Suprapubic skin (tissue), 4 donors: ENCODE measurements at regions not wholly inside any gene's neighbourhood (a gene's known extent, or its start where the extent isn't known, plus 50 kb on each side); places are given as distances from the start of the nearest gene placed in this dataset.

Source experiments
- DNase-seq, 2 donors: peaks; one replicate each; pipeline ENCODE4 v3.0.0-alpha.2; 2019; ENCODE audit warnings: low spot score in 2 of 2
- H3K27ac ChIP-seq: fragments of 200-600 bp; sonication (generic); one replicate; pipeline ENCODE4 v1.5.1; 2019
- H3K27me3 ChIP-seq: fragments of 200-600 bp; sonication (generic); one replicate; pipeline ENCODE4 v1.5.1; 2019
- H3K36me3 ChIP-seq: fragments of 200-600 bp; sonication (generic); one replicate; pipeline ENCODE4 v1.5.1; 2019
- H3K4me1 ChIP-seq: fragments of 200-600 bp; sonication (generic); one replicate; pipeline ENCODE4 v1.5.1; 2019
- H3K4me3 ChIP-seq: fragments of 200-600 bp; sonication (generic); one replicate; pipeline ENCODE4 v1.5.1; 2019; ENCODE audit warnings: mild to moderate bottlenecking
- H3K9me3 ChIP-seq: fragments of 200-600 bp; sonication (generic); one replicate; pipeline ENCODE4 v1.5.1; 2019
- EP300 ChIP-seq: sonication (generic); formaldehyde crosslinking; IDR thresholded peaks from one replicate; pipeline ENCODE4 v1.6.1; 2017; ENCODE audit warnings: antibody characterized with exemption
- POLR2A ChIP-seq, 2 donors: fragments of 450-650 bp; IDR thresholded peaks; one replicate each; pipeline ENCODE4 v1.6.1; 2017; ENCODE audit warnings: antibody characterized with exemption in 2 of 2, mild to moderate bottlenecking in 2 of 2, moderate library complexity in 2 of 2
- POLR2AphosphoS5 ChIP-seq, 3 donors: sonication (generic); formaldehyde crosslinking; IDR thresholded peaks; one replicate each; pipeline ENCODE4 v1.6.1; 2017; ENCODE audit warnings: antibody characterized with exemption in 3 of 3
- WGBS: methylation state at CpG from one replicate; pipeline ENCODE4 v1.1.5; 2018; 5-methylcytosine and 5-hydroxymethylcytosine counted together
- TF ChIP-seq, protein P1 (sequence below), 2 donors: fragments of 200-600 bp in 1 of 2; fragments of 450-650 bp in 1 of 2; sonication (generic) in 1 of 2; IDR thresholded peaks; one replicate each; pipeline ENCODE4 v1.5.1; 2016 to 2019; ENCODE audit warnings: antibody characterized with exemption in 2 of 2, mild to moderate bottlenecking in 1 of 2, moderate library complexity in 1 of 2

DNA sequence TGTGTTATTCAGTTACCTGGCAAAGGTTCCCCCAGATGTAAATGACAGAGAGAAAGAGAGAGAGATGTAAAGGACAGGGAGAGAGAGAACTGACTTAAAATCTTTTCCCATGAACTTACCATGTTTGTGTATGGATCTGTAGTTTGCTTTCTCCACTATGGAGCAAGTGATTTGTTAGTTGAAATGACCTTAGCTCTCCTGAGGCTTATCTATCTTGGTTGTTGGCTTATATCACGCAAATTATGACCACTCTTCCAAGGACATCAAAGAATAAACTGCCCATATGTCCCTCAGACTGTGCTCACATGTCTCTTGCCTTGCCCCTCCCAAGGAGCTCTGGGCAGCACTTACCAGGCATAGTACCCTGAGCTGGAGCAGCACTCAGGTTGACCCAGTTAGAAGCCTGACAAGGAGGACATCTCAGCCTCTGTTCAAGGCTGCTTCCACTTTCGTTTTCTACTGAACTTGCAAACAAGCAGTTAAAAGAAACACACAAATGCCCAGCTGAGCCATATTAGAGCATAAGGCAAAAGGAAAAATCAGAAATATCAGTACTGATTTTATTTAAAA lies 95.3 kb upstream of the RCN1 start:
- H3K4me1 ChIP-seq = peaks cover 8% of the 10 kb centered on the region
- H3K4me3 ChIP-seq = no peak overlapping the region
- H3K27me3 ChIP-seq = peaks cover 6% of the 10 kb centered on the region
- 44% methylated on average over 2 of the region's 2 CpGs for WGBS
- no peak for DNase-seq
- H3K36me3 ChIP-seq = no peaks in the 10 kb centered on the region
- TF ChIP-seq, protein P1, sequence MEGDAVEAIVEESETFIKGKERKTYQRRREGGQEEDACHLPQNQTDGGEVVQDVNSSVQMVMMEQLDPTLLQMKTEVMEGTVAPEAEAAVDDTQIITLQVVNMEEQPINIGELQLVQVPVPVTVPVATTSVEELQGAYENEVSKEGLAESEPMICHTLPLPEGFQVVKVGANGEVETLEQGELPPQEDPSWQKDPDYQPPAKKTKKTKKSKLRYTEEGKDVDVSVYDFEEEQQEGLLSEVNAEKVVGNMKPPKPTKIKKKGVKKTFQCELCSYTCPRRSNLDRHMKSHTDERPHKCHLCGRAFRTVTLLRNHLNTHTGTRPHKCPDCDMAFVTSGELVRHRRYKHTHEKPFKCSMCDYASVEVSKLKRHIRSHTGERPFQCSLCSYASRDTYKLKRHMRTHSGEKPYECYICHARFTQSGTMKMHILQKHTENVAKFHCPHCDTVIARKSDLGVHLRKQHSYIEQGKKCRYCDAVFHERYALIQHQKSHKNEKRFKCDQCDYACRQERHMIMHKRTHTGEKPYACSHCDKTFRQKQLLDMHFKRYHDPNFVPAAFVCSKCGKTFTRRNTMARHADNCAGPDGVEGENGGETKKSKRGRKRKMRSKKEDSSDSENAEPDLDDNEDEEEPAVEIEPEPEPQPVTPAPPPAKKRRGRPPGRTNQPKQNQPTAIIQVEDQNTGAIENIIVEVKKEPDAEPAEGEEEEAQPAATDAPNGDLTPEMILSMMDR (IDR thresholded peaks at IDR 0.05) = no peak
- no peak for TF ChIP-seq POLR2A (IDR thresholded peaks at IDR 0.05)
- TF ChIP-seq EP300 = no peak
- TF ChIP-seq POLR2AphosphoS5 (IDR thresholded peaks at IDR 0.05) = no peak
- H3K27ac ChIP-seq = no peak overlapping the region
- H3K9me3 ChIP-seq = no peaks in the 10 kb centered on the region

DNA sequence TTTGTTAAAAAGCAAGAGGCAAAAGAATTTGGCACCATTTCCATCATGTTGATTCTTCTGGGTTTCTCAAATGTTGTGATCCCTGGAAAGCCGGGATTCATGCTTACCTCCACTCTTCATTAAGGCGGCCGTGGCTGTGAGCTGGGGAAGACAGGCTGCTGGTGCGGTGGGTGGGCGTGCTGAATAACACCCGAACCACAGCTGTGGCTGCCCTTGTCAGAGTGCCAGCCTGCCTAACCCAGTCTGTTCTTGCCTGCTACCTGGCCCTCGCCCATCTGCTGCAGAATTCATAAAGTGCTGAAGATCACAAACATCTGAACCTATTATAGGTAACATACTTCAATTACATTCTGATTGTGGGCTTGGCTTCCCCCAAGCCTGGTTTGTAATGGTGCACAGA lies 95.8 kb upstream of the RCN1 start:
- no peak overlapping the region for H3K27ac ChIP-seq
- peaks cover 8% of the 10 kb centered on the region for H3K4me1 ChIP-seq
- peaks cover under 1% of the 10 kb centered on the region for H3K27me3 ChIP-seq
- no peak overlapping the region for H3K4me3 ChIP-seq
- TF ChIP-seq POLR2AphosphoS5 (IDR thresholded peaks at IDR 0.05) (no peak), POLR2A (IDR thresholded peaks at IDR 0.05) (no peak), EP300 (no peak)
- TF ChIP-seq, protein P1 (IDR thresholded peaks at IDR 0.05) = no peak
- WGBS = 45% methylated on average over 7 of the region's 7 CpGs
- DNase-seq = no peak
- no peaks in the 10 kb centered on the region for H3K36me3 ChIP-seq
- no peaks in the 10 kb centered on the region for H3K9me3 ChIP-seq

- peaks cover 38% of the 10 kb centered on the region for H3K27me3 ChIP-seq
- no peak for DNase-seq
- H3K4me3 ChIP-seq = peak overlapping the region; percentile 33
- no peak overlapping the region for H3K27ac ChIP-seq
- TF ChIP-seq EP300 (no peak), POLR2A (IDR thresholded peaks at IDR 0.05) (no peak), POLR2AphosphoS5 (IDR thresholded peaks at IDR 0.05) (no peak)
- TF ChIP-seq, protein P1 (IDR thresholded peaks at IDR 0.05) = no peak
- no peaks in the 10 kb centered on the region for H3K9me3 ChIP-seq
- no peaks in the 10 kb centered on the region for H3K36me3 ChIP-seq
- H3K4me1 ChIP-seq = peaks cover 6% of the 10 kb centered on the region
- 33% methylated on average over 16 of the region's 64 CpGs for WGBS
These were observed 103.5 kb upstream of the RCN1 start for GRCh38 chr11:31987118-31988005.

- Histone ChIP-seq H3K27me3 (peaks cover 38% of the 10 kb centered on the region), H3K9me3 (no peaks in the 10 kb centered on the region), H3K4me3 (no peak overlapping the region), H3K27ac (no peak overlapping the region), H3K4me1 (peaks cover 6% of the 10 kb centered on the region), H3K36me3 (no peaks in the 10 kb centered on the region)
- TF ChIP-seq, protein P1 (IDR thresholded peaks at IDR 0.05) = no peak
- TF ChIP-seq POLR2AphosphoS5 (IDR thresholded peaks at IDR 0.05) (no peak), POLR2A (IDR thresholded peaks at IDR 0.05) (no peak), EP300 (no peak)
- WGBS = 76% methylated on average over 10 of the region's 10 CpGs
- no peak for DNase-seq
These were observed 104.5 kb upstream of the RCN1 start for GRCh38 chr11:31986201-31986889.

- no peak for DNase-seq
- H3K27me3 ChIP-seq = peaks cover 27% of the 10 kb centered on the region
- no peak overlapping the region for H3K4me3 ChIP-seq
- WGBS = 84% methylated on average over 1 of the region's 1 CpG
- H3K27ac ChIP-seq = no peak overlapping the region
- no peaks in the 10 kb centered on the region for H3K4me1 ChIP-seq
- no peaks in the 10 kb centered on the region for H3K9me3 ChIP-seq
- no peaks in the 10 kb centered on the region for H3K36me3 ChIP-seq
- TF ChIP-seq EP300 (no peak), POLR2AphosphoS5 (IDR thresholded peaks at IDR 0.05) (no peak), POLR2A (IDR thresholded peaks at IDR 0.05) (no peak)
- TF ChIP-seq, protein P1 (IDR thresholded peaks at IDR 0.05) = no peak
These were observed 109.4 kb upstream of the RCN1 start for GRCh38 chr11:31981457-31981856.
